BJ (cell line): ENCODE measurements at regions not wholly inside any gene's neighbourhood (a gene's known extent, or its start where the extent isn't known, plus 50 kb on each side); places are given as distances from the start of the nearest gene placed in this dataset.
"Not testable (repeated sequence)": the region's sequence is repeated elsewhere in the genome, so short reads cannot be mapped to it uniquely, and the experiment has no call there.

Source experiments
- CTCF ChIA-PET: fragments of 350-600 bp; formaldehyde crosslinking; extraction: SDS; loops from one replicate; lab custom pipeline; 2021; ENCODE audit warnings: antibody characterized with exemption, inconsistent platforms; lab: Yijun Ruan, JAX
- POLR2A ChIA-PET: fragments of 300-600 bp; sonication (Branson Sonifier 250); formaldehyde crosslinking; extraction: SDS; loops from one replicate; lab custom pipeline; 2021; ENCODE audit warnings: antibody characterized with exemption; lab: Charles Lee
- DNase-seq: peaks from one replicate; pipeline ENCODE4 v3.0.0-alpha.2; 2011; ENCODE audit warnings: low read depth
- H3K27me3 ChIP-seq: 2 replicates; pipeline ENCODE4 v1.6.0; 2011; ENCODE audit warnings: low read length; ENCODE audit not compliant: control insufficient read depth, insufficient read depth
- H3K36me3 ChIP-seq: 2 replicates; pipeline ENCODE4 v1.5.1; 2011; ENCODE audit warnings: low read length; ENCODE audit not compliant: control insufficient read depth, insufficient read depth
- H3K4me3 ChIP-seq: 2 replicates; pipeline ENCODE4 v1.5.1; 2011; ENCODE audit warnings: low read depth, mild to moderate bottlenecking, control low read depth, low read length
- TF ChIP-seq, protein P1 (sequence below): IDR thresholded peaks from 2 replicates; pipeline ENCODE4 v1.5.1; 2011; ENCODE audit warnings: low read depth, mild to moderate bottlenecking, control low read depth, inconsistent platforms, low read length, moderate library complexity; ENCODE audit not compliant: insufficient read depth

DNA sequence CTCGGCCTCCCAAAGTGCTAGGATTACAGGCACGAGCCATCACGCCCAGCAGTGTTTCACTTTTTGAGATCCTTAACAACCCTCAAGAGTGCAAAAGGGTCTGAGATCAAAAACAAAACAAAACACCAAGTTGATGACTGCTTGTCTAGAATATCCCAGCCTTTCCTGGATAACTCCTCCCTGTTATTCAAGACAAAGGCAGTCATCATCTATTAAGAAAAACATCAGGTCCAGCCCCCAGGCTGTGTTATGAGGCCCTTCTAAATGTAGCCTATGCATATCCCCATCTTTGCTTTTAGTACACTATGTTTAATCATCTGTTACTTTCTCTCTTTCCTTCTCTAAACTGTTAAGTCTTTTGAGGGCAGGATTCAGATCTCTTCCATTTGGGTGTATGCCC is 150.1 kb upstream of the FHIT start:
- no peaks in the 10 kb centered on the region for H3K27me3 ChIP-seq
- CTCF ChIA-PET = no interaction called here
- no peak for DNase-seq
- no peaks in the 10 kb centered on the region for H3K36me3 ChIP-seq
- H3K4me3 ChIP-seq = no peak overlapping the region
- POLR2A ChIA-PET = no interaction called here
- TF ChIP-seq, protein P1, sequence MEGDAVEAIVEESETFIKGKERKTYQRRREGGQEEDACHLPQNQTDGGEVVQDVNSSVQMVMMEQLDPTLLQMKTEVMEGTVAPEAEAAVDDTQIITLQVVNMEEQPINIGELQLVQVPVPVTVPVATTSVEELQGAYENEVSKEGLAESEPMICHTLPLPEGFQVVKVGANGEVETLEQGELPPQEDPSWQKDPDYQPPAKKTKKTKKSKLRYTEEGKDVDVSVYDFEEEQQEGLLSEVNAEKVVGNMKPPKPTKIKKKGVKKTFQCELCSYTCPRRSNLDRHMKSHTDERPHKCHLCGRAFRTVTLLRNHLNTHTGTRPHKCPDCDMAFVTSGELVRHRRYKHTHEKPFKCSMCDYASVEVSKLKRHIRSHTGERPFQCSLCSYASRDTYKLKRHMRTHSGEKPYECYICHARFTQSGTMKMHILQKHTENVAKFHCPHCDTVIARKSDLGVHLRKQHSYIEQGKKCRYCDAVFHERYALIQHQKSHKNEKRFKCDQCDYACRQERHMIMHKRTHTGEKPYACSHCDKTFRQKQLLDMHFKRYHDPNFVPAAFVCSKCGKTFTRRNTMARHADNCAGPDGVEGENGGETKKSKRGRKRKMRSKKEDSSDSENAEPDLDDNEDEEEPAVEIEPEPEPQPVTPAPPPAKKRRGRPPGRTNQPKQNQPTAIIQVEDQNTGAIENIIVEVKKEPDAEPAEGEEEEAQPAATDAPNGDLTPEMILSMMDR = no peak

- CTCF ChIA-PET = no interaction called here
These were observed 154.0 kb upstream of the PTPRG start for GRCh38 chr3:61407397-61407796.

GRCh38 chr3:61409638-61410037 is 151.7 kb upstream of the PTPRG start:
- no peak for DNase-seq
- Histone ChIP-seq H3K4me3 (no peak overlapping the region), H3K27me3 (no peaks in the 10 kb centered on the region), H3K36me3 (no peaks in the 10 kb centered on the region)
- ChIA-PET CTCF (no interaction called here), POLR2A (no interaction called here)
- TF ChIP-seq, protein P1 = no peak

More at GRCh38 chr3:61407397-61407796, 154.0 kb upstream of the PTPRG start:
- TF ChIP-seq, protein P1 = no peak
- H3K4me3 ChIP-seq = no peak overlapping the region
- POLR2A ChIA-PET = no interaction called here
- no peaks in the 10 kb centered on the region for H3K36me3 ChIP-seq
- H3K27me3 ChIP-seq = no peaks in the 10 kb centered on the region
- no peak for DNase-seq

GRCh38 chr3:61410358-61410757 is 151.0 kb upstream of the PTPRG start:
- POLR2A ChIA-PET, DNase-seq, H3K36me3 ChIP-seq, H3K4me3 ChIP-seq, H3K27me3 ChIP-seq, CTCF ChIA-PET: not testable (repeated sequence)

GRCh38 chr3:61411009-61411662 is 150.2 kb upstream of the PTPRG start:
- no peak overlapping the region for H3K4me3 ChIP-seq
- ChIA-PET CTCF (no interaction called here), POLR2A (no interaction called here)
- H3K27me3 ChIP-seq = no peaks in the 10 kb centered on the region
- TF ChIP-seq, protein P1 = no peak
- DNase-seq = no peak
- no peaks in the 10 kb centered on the region for H3K36me3 ChIP-seq

- no peaks in the 10 kb centered on the region for H3K36me3 ChIP-seq
- no peaks in the 10 kb centered on the region for H3K27me3 ChIP-seq
- ChIA-PET CTCF (no interaction called here), POLR2A (no interaction called here)
- H3K4me3 ChIP-seq = no peak overlapping the region
- DNase-seq = no peak
- TF ChIP-seq, protein P1 = no peak
These were observed 146.9 kb upstream of the PTPRG start for GRCh38 chr3:61414456-61414855.
